Panc1 (cell line): ENCODE measurements at regions not wholly inside any gene's neighbourhood (a gene's known extent, or its start where the extent isn't known, plus 50 kb on each side); places are given as distances from the start of the nearest gene placed in this dataset.

Experiments used
- CTCF ChIP-seq: fragments of 450-650 bp; IDR thresholded peaks from 2 replicates; pipeline ENCODE4 v1.5.1; 2017; ENCODE audit warnings: mild to moderate bottlenecking
- POLR2AphosphoS5 ChIP-seq: IDR thresholded peaks from 2 replicates; pipeline ENCODE4 v1.6.1; 2012; ENCODE audit warnings: mild to moderate bottlenecking, low read depth, low read length, moderate library complexity
- SIN3A ChIP-seq: IDR thresholded peaks from 2 replicates; pipeline ENCODE4 v1.6.1; 2012; ENCODE audit warnings: low read depth, mild to moderate bottlenecking, low read length, moderate library complexity, borderline replicate concordance; ENCODE audit not compliant: insufficient read depth
- TCF7L2 ChIP-seq: IDR thresholded peaks from 2 replicates; pipeline ENCODE4 v1.6.1; 2011; ENCODE audit warnings: mild to moderate bottlenecking, low read depth, low read length, inconsistent platforms
- TF ChIP-seq, protein P1 (sequence below), 2 experiments: IDR thresholded peaks; 2 replicates each; pipeline ENCODE4 v1.6.1; 2011 to 2012; ENCODE audit warnings: low read depth in 2 of 2, control low read depth in 1 of 2, low read length in 1 of 2, mild to moderate bottlenecking in 1 of 2, moderate library complexity in 1 of 2; ENCODE audit not compliant: insufficient read depth in 1 of 2

DNA sequence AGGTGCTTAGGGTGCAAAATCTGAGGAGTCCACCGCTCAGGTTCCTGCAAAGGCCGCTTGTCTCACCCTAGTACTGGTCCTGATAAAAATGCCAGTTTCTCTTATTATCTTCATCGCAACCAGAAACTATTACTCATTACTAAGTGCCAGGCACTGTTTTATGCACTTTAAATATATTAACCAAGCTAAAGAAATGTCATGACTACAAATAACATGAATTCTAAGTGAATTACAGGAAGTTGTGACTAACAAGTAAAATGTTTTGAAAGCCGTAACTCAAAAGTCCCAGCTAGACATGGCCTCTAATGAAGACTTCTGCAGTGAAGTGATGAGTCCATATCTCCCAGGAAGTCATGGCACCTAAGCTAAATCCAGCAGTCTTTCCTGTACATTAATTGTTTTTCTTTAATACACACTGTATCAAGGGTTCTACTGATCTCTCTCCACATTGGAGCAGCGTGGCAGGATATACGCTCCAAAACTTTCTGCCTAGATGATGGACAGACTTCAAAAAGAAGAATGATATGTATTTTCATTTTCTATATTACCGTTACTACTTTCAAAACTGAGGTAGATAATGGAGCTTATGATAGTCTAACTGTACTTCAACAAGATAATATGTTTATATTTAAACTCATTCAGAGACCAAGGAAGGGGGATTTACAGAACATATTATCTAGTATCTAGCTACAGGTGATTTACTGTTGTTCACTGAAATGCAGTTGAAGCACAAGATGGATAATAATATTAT lies 117.3 kb upstream of the ARID2 start:
- TF ChIP-seq TCF7L2 (no peak), SIN3A (no peak), CTCF (no peak), POLR2AphosphoS5 (no peak)
- TF ChIP-seq, protein P1, sequence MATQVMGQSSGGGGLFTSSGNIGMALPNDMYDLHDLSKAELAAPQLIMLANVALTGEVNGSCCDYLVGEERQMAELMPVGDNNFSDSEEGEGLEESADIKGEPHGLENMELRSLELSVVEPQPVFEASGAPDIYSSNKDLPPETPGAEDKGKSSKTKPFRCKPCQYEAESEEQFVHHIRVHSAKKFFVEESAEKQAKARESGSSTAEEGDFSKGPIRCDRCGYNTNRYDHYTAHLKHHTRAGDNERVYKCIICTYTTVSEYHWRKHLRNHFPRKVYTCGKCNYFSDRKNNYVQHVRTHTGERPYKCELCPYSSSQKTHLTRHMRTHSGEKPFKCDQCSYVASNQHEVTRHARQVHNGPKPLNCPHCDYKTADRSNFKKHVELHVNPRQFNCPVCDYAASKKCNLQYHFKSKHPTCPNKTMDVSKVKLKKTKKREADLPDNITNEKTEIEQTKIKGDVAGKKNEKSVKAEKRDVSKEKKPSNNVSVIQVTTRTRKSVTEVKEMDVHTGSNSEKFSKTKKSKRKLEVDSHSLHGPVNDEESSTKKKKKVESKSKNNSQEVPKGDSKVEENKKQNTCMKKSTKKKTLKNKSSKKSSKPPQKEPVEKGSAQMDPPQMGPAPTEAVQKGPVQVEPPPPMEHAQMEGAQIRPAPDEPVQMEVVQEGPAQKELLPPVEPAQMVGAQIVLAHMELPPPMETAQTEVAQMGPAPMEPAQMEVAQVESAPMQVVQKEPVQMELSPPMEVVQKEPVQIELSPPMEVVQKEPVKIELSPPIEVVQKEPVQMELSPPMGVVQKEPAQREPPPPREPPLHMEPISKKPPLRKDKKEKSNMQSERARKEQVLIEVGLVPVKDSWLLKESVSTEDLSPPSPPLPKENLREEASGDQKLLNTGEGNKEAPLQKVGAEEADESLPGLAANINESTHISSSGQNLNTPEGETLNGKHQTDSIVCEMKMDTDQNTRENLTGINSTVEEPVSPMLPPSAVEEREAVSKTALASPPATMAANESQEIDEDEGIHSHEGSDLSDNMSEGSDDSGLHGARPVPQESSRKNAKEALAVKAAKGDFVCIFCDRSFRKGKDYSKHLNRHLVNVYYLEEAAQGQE (IDR thresholded peaks at IDR 0.05; ENCODE audit: insufficient read depth in 1 of 2, low read depth in 2 of 2, low read length in 1 of 2) = no peak
